ENCODE measurements at regions not wholly inside any gene's neighbourhood (a gene's known extent, or its start where the extent isn't known, plus 50 kb on each side); places are given as distances from the start of the nearest gene placed in this dataset.
"Not testable (repeated sequence)": the region's sequence is repeated elsewhere in the genome, so short reads cannot be mapped to it uniquely, and the experiment has no call there.

- TF ChIP-seq, protein P1, sequence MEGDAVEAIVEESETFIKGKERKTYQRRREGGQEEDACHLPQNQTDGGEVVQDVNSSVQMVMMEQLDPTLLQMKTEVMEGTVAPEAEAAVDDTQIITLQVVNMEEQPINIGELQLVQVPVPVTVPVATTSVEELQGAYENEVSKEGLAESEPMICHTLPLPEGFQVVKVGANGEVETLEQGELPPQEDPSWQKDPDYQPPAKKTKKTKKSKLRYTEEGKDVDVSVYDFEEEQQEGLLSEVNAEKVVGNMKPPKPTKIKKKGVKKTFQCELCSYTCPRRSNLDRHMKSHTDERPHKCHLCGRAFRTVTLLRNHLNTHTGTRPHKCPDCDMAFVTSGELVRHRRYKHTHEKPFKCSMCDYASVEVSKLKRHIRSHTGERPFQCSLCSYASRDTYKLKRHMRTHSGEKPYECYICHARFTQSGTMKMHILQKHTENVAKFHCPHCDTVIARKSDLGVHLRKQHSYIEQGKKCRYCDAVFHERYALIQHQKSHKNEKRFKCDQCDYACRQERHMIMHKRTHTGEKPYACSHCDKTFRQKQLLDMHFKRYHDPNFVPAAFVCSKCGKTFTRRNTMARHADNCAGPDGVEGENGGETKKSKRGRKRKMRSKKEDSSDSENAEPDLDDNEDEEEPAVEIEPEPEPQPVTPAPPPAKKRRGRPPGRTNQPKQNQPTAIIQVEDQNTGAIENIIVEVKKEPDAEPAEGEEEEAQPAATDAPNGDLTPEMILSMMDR (conservative IDR thresholded peaks at IDR 0.05; ENCODE audit: low read depth, low read length), result no peak
- no peak for DNase-seq (ENCODE audit: low read depth)
Measured at GRCh38 chr7:109462171-109462570, 892.5 kb downstream of the DNAJB9 start.

DNA sequence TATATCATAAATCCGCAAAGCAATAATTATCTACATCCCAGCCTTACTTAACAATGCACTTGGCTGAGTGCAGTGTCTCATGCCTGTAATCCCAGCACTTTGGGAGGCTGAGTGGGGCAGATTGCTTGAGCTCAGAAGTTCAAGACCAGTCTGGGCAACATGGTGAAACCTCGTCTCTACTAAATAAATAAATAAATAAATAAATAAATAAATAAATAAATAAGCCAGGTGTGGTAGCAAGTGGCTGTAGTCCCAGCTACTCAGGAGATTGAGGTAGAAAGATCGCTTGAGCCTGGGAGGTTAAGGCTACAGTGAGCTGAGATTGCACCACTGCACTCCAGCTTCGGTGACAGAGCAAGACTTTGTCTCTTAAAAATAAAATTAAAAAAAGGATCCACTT lies 898.1 kb downstream of the DNAJB9 start:
- not testable (repeated sequence) for H3K4me3 ChIP-seq (ENCODE audit: low read depth, low read length); DNase-seq (ENCODE audit: low read depth)

More at GRCh38 chr7:109462171-109462570, 892.5 kb downstream of the DNAJB9 start:
- no peak overlapping the region for H3K4me3 ChIP-seq (ENCODE audit: low read depth, low read length)

DNA sequence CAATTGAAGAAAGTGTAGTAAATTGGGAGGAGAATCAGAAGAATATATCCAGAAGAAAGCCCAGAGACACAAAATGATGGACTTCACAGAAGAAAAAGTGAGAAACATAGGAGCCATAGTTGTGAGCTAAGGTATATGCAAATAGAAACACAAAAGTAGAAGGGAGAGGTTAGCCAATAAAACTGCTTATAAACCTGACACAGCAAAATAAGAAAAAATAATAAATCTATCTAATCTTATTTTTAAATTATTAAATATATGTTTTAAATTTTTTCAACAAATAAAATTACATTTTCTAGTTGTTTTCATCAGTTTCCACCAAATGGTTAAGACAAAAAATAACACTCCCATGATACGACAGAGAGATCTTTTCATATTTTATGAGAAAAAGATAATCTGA lies 903.5 kb downstream of the DNAJB9 start:
- TF ChIP-seq, protein P1 (conservative IDR thresholded peaks at IDR 0.05; ENCODE audit: low read depth, low read length), result no peak
- no peak for DNase-seq (ENCODE audit: low read depth)

GRCh38 chr7:109476409-109476808 lies 906.7 kb downstream of the DNAJB9 start:
- DNase-seq (ENCODE audit: low read depth), result no peak
- TF ChIP-seq, protein P1 (conservative IDR thresholded peaks at IDR 0.05; ENCODE audit: low read depth, low read length), result no peak
- no peak overlapping the region for H3K4me3 ChIP-seq (ENCODE audit: low read depth, low read length)

More for the DNA sequence above, 903.5 kb downstream of the DNAJB9 start:
- H3K4me3 ChIP-seq (ENCODE audit: low read depth, low read length), result no peak overlapping the region

DNA sequence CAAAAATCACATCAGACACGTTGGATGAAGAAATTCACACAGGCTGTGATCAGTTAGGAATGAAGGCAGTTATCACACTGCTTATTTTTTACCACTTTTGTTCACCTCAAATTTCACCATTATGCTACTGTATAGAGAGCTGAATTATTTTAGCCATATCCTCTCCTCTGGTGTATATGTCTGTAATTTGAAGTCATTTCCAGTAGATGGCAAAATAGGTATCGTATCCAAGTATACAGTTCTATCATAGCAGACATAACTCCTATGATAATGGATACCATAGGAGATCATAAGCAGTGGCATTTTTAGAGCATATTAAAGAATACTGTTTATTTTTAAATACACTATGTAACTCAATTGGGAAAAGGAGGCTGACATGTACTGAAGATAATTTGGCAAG lies 909.7 kb downstream of the DNAJB9 start:
- no peak for DNase-seq (ENCODE audit: low read depth)
- TF ChIP-seq, protein P1 (conservative IDR thresholded peaks at IDR 0.05; ENCODE audit: low read depth, low read length), result no peak
- no peak overlapping the region for H3K4me3 ChIP-seq (ENCODE audit: low read depth, low read length)

GRCh38 chr7:109490607-109491006 lies 920.9 kb downstream of the DNAJB9 start:
- not testable (repeated sequence) for DNase-seq (ENCODE audit: low read depth); H3K4me3 ChIP-seq (ENCODE audit: low read depth, low read length)

DNA sequence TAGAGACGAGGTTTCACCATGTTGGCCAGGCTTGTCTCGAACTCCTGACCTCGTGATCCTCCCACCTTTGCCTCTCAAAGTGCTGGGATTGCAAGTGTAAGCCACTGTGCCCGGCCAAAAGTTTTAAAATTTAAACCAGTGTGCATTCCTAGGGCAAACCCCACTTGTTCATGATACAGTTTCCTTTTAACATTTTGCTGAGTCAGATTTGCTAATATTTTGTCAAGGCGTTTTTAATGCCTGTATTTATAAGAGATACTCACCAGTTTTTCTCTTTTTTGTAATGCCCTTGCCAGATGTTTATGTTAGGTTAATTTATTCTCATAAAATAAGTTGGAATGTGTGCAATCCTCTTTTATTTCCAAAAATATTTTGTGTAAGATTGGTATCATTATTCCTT lies 927.4 kb downstream of the DNAJB9 start:
- no peak overlapping the region for H3K4me3 ChIP-seq (ENCODE audit: low read depth, low read length)
- TF ChIP-seq, protein P1 (conservative IDR thresholded peaks at IDR 0.05; ENCODE audit: low read depth, low read length), result no peak
- DNase-seq (ENCODE audit: low read depth), result no peak

GRCh38 chr7:109498131-109498530 lies 928.5 kb downstream of the DNAJB9 start:
- no peak for DNase-seq (ENCODE audit: low read depth)
- TF ChIP-seq, protein P1 (conservative IDR thresholded peaks at IDR 0.05; ENCODE audit: low read depth, low read length), result no peak
- no peak overlapping the region for H3K4me3 ChIP-seq (ENCODE audit: low read depth, low read length)
